Natural killer cell (primary cell): ENCODE measurements at regions not wholly inside any gene's neighbourhood (a gene's known extent, or its start where the extent isn't known, plus 50 kb on each side); places are given as distances from the start of the nearest gene placed in this dataset.
"Not testable (repeated sequence)": the region's sequence is repeated elsewhere in the genome, so short reads cannot be mapped to it uniquely, and the experiment has no call there.

ENCODE experiments used
- ATAC-seq, 3 donors: fragments of 150-1000 bp in 2 of 3; fragments of 200-7000 bp in 1 of 3; cut with Tn5 transposase; 1 replicate in 1 of 3; 2 replicates in 2 of 3; pipeline ENCODE4 v1.10.0; 2021; ENCODE audit warnings: mild to moderate bottlenecking in 2 of 3, moderate library complexity in 2 of 3
- DNase-seq, 2 donors: peaks; one replicate each; pipeline versions ENCODE4 v3.0.0 to v3.0.0-alpha.2; 2013 to 2021; ENCODE audit warnings: mixed read lengths in 1 of 2
- H3K27ac ChIP-seq: one replicate; pipeline ENCODE4 v1.5.1; 2013; ENCODE audit warnings: mild to moderate bottlenecking, low read length
- H3K27me3 ChIP-seq: one replicate; pipeline ENCODE4 v1.6.1; 2013; ENCODE audit warnings: low read length; ENCODE audit not compliant: control insufficient read depth, insufficient read depth
- H3K36me3 ChIP-seq: one replicate; pipeline ENCODE4 v1.6.1; 2013; ENCODE audit warnings: low read length; ENCODE audit not compliant: control insufficient read depth, insufficient read depth
- H3K4me1 ChIP-seq: one replicate; pipeline ENCODE4 v1.6.1; 2013; ENCODE audit warnings: low read length; ENCODE audit not compliant: control insufficient read depth, insufficient read depth
- H3K4me3 ChIP-seq: one replicate; pipeline ENCODE4 v1.5.1; 2013; ENCODE audit warnings: low read length
- H3K9me3 ChIP-seq: one replicate; pipeline ENCODE4 v1.6.1; 2013; ENCODE audit warnings: low read length; ENCODE audit not compliant: control insufficient read depth, insufficient read depth
- H3K27ac Mint-ChIP-seq, 2 donors: one replicate each; pipeline ENCODE4 v1.8.0; 2022; ENCODE audit warnings: mild to moderate bottlenecking in 2 of 2, mixed read lengths in 2 of 2, moderate library complexity in 1 of 2
- H3K27me3 Mint-ChIP-seq, 2 donors: one replicate each; pipeline ENCODE4 v1.8.0; 2022; ENCODE audit warnings: low read depth in 2 of 2, mixed read lengths in 2 of 2
- H3K36me3 Mint-ChIP-seq: one replicate; pipeline ENCODE4 v1.8.0; 2022; ENCODE audit warnings: mixed read lengths
- H3K4me1 Mint-ChIP-seq, 2 donors: one replicate each; pipeline ENCODE4 v1.8.0; 2022; ENCODE audit warnings: mixed read lengths in 2 of 2
- H3K4me3 Mint-ChIP-seq: one replicate; pipeline ENCODE4 v1.8.0; 2022; ENCODE audit warnings: mild to moderate bottlenecking, moderate library complexity, mixed read lengths
- H3K9me3 Mint-ChIP-seq, 2 donors: one replicate each; pipeline ENCODE4 v1.8.0; 2022; ENCODE audit warnings: mixed read lengths in 2 of 2
- CTCF ChIP-seq: fragments of 200-600 bp; IDR thresholded peaks from one replicate; pipeline ENCODE4 v1.8.0; 2022; ENCODE audit warnings: antibody characterized with exemption
- WGBS: methylation state at CpG from one replicate; pipeline ENCODE4 v1.1.7; 2013; ENCODE audit warnings: missing lambda C conversion rate; ENCODE audit not compliant: insufficient coverage; 5-methylcytosine and 5-hydroxymethylcytosine counted together
- intact Hi-C: fragments of 100-400 bp; cut with micrococcal nuclease; formaldehyde crosslinking; loops from one replicate; pipeline ENCODE4 v1.14.2; 2022

GRCh38 chr9:42275141-42275540, 91.7 kb downstream of the SPATA31A6 start:
- Histone ChIP-seq H3K27ac (no peak overlapping the region), H3K36me3 (no peaks in the 10 kb centered on the region), H3K4me1 (no peaks in the 10 kb centered on the region), H3K4me3 (no peak overlapping the region), H3K27me3 (no peaks in the 10 kb centered on the region), H3K9me3 (no peaks in the 10 kb centered on the region)
- intact Hi-C loops: no loop called here
- DNase-seq: no peak
- Mint-ChIP-seq H3K4me3 (no peak overlapping the region), H3K4me1 (no peaks in the 10 kb centered on the region), H3K27me3 (no peaks in the 10 kb centered on the region), H3K36me3 (no peaks in the 10 kb centered on the region), H3K27ac (no peak overlapping the region), H3K9me3 (peaks cover 0 to 5% of the 10 kb centered on the region in 2 donors)
- no peak for ATAC-seq
- no peak for TF ChIP-seq CTCF
- 85% methylated on average over 9 of the region's 9 CpGs for WGBS

GRCh38 chr9:42282531-42283178, 99.2 kb downstream of the SPATA31A6 start:
- H3K9me3 ChIP-seq, ATAC-seq, H3K27me3 ChIP-seq, DNase-seq, H3K27me3 Mint-ChIP-seq, H3K36me3 Mint-ChIP-seq, intact Hi-C loops, H3K36me3 ChIP-seq, H3K4me3 Mint-ChIP-seq, H3K4me1 Mint-ChIP-seq, H3K4me3 ChIP-seq, H3K4me1 ChIP-seq, H3K27ac ChIP-seq, H3K27ac Mint-ChIP-seq: not testable (repeated sequence)
- 87% methylated on average over 2 of the region's 7 CpGs for WGBS
- peaks cover 12 to 14% of the 10 kb centered on the region in 2 donors for H3K9me3 Mint-ChIP-seq

GRCh38 chr9:42283179-42283543, 99.7 kb downstream of the SPATA31A6 start:
- H3K27me3 ChIP-seq, H3K9me3 ChIP-seq, intact Hi-C loops, H3K4me3 ChIP-seq, H3K36me3 Mint-ChIP-seq, H3K27ac Mint-ChIP-seq, H3K27ac ChIP-seq, H3K4me1 ChIP-seq, H3K4me3 Mint-ChIP-seq, H3K27me3 Mint-ChIP-seq, DNase-seq, H3K36me3 ChIP-seq, ATAC-seq, H3K4me1 Mint-ChIP-seq: not testable (repeated sequence)
- WGBS: no CpG with 5 or more reads among the region's 2 CpGs
- peaks cover 12 to 14% of the 10 kb centered on the region in 2 donors for H3K9me3 Mint-ChIP-seq

DNA sequence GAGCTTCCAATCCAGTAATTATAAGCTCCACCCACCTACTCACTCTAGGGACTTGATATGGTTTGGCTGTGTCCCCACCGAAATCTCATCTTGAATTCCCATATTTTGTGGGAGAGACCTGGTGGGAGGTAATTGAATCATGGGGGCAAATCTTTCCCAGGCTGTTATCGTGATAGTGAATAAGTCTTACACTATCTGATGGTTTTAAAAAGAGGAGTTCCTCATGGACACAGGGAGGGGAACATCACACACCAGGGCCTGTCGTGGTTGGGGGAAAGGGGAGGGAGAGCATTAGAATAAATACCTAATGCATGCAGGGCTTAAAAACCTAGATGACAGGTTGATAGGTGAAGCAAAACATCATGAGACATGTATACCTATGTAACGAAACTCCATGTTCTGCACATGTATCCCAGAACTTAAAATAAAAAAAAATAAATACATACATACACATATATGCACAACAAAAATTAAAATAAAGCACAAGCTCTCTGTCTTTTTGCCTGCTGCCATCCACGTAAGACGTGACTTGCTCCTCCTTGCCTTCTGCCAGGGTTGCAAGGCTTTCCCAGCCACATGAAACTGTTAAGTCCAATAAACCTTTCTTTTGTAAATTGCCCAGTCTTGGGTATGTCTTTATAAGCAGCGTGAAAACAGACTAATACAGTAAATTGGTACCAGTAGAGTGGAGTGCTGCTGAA, 102.8 kb downstream of the SPATA31A6 start:
- H3K27ac ChIP-seq, H3K27me3 Mint-ChIP-seq, ATAC-seq, H3K27me3 ChIP-seq, DNase-seq, H3K4me1 ChIP-seq, H3K4me1 Mint-ChIP-seq, H3K36me3 ChIP-seq, H3K36me3 Mint-ChIP-seq, H3K4me3 Mint-ChIP-seq, intact Hi-C loops, H3K9me3 ChIP-seq, H3K27ac Mint-ChIP-seq, H3K4me3 ChIP-seq: not testable (repeated sequence)
- H3K9me3 Mint-ChIP-seq: peaks cover 8 to 11% of the 10 kb centered on the region in 2 donors
- 67% methylated on average over 6 of the region's 7 CpGs for WGBS

GRCh38 chr9:42288002-42288864, 104.8 kb downstream of the SPATA31A6 start:
- H3K27ac ChIP-seq, H3K27ac Mint-ChIP-seq, H3K4me3 ChIP-seq, H3K4me3 Mint-ChIP-seq, H3K36me3 ChIP-seq, H3K4me1 Mint-ChIP-seq, DNase-seq, H3K9me3 ChIP-seq, intact Hi-C loops, H3K36me3 Mint-ChIP-seq, H3K9me3 Mint-ChIP-seq, H3K27me3 Mint-ChIP-seq, H3K4me1 ChIP-seq, H3K27me3 ChIP-seq: not testable (repeated sequence)
- peak in 1 of 3 donors; percentile 21 for ATAC-seq
- 83% methylated on average over 32 of the region's 51 CpGs for WGBS

DNA sequence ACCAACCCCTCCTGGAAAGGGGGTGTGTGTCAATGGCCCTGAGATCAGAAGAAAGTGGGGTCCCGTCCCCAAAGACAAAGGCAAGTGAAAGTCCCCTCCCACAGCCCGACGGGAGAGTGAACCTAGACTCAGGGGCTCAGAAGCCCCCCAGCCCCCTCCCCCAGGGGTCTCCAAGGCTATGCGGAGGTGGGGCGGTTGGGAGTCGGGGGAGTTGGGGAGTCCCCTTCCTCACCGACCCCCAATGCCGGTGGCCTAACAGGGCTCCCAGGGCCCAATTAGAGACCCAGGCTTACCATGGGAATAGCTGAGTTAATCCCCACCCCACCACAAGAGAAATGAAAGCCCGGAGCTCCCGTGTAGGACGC, 105.4 kb downstream of the SPATA31A6 start:
- not testable (repeated sequence) for H3K4me1 Mint-ChIP-seq

DNA sequence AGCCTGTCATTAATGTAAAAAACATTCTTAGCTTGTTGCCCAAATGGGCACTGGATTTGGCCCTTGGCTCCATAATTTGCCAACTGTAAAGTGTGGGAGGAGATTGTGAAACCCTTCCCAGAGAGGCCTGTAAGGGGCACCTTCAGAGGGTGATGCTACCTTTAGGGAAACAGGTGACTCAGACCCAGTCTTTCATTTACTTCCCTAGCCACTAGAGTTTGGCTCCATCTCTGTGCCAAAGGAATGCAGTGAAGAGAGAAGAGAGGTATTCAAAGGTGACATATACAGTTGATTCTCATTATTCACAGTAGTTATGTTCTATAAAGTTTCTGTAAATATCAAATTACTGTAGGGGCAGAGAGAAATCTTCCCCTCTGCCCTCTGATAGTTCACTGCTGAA, 116.7 kb downstream of the SPATA31A6 start:
- H3K36me3 Mint-ChIP-seq, ATAC-seq, H3K27ac Mint-ChIP-seq, H3K4me1 ChIP-seq, H3K4me1 Mint-ChIP-seq, H3K27me3 Mint-ChIP-seq, H3K9me3 Mint-ChIP-seq, intact Hi-C loops, H3K4me3 ChIP-seq, H3K27ac ChIP-seq, DNase-seq, H3K27me3 ChIP-seq, H3K9me3 ChIP-seq, H3K4me3 Mint-ChIP-seq, H3K36me3 ChIP-seq: not testable (repeated sequence)

More for the DNA sequence above, 105.4 kb downstream of the SPATA31A6 start:
- H3K9me3 Mint-ChIP-seq, H3K27ac ChIP-seq, DNase-seq, H3K27ac Mint-ChIP-seq, H3K27me3 Mint-ChIP-seq, intact Hi-C loops, H3K36me3 Mint-ChIP-seq, H3K9me3 ChIP-seq, ATAC-seq, H3K27me3 ChIP-seq, H3K4me3 Mint-ChIP-seq, H3K36me3 ChIP-seq, H3K4me3 ChIP-seq, H3K4me1 ChIP-seq: not testable (repeated sequence)
- WGBS: 90% methylated on average over 2 of the region's 11 CpGs
